PC-3 (cell line): ENCODE measurements at regions not wholly inside any gene's neighbourhood (a gene's known extent, or its start where the extent isn't known, plus 50 kb on each side); places are given as distances from the start of the nearest gene placed in this dataset.

Experiments used
- ATAC-seq: fragments of 200-7000 bp; cut with Tn5 transposase; 2 replicates; pipeline ENCODE4 v1.9.1; 2020; ENCODE audit warnings: mild to moderate bottlenecking, moderate library complexity
- BruUV-seq: library from RNA; stranded (reverse); fragments of 400-500 nt; replicated peaks from 2 replicates; lab custom pipeline; 2021; lab: Mats Ljungman, UMichigan
- CTCF ChIA-PET: fragments of 300-600 bp; sonication (Branson Sonifier 250); formaldehyde crosslinking; loops from one replicate; lab custom pipeline; 2022; ENCODE audit warnings: antibody characterized with exemption; lab: Charles Lee
- POLR2A ChIA-PET: fragments of 300-600 bp; sonication (Branson Sonifier 250); formaldehyde crosslinking; loops from one replicate; lab custom pipeline; 2022; ENCODE audit warnings: antibody characterized with exemption; ENCODE audit not compliant: unreplicated experiment; lab: Charles Lee
- DNase-seq: peaks from one replicate; pipeline ENCODE4 v3.0.0-alpha.2; 2015
- H2AFZ ChIP-seq: fragments of 300-600 bp; sonication (generic); 2 replicates; pipeline ENCODE4 v1.6.0; 2016; ENCODE audit warnings: antibody characterized with exemption, low read length
- H3F3A ChIP-seq: fragments of 300-600 bp; sonication (generic); one replicate; pipeline ENCODE4 v1.6.0; 2017; ENCODE audit warnings: antibody characterized with exemption, low read length, control low read depth, mild to moderate bottlenecking; ENCODE audit not compliant: unreplicated experiment
- H3K27ac ChIP-seq: fragments of 300-600 bp; sonication (generic); 2 replicates; pipeline ENCODE4 v1.5.1; 2016; ENCODE audit warnings: mild to moderate bottlenecking, low read length
- H3K27me3 ChIP-seq: fragments of 300-600 bp; sonication (generic); 2 replicates; pipeline ENCODE4 v1.6.1; 2016; ENCODE audit warnings: low read length, mixed read lengths
- H3K36me3 ChIP-seq: fragments of 300-600 bp; sonication (generic); 2 replicates; pipeline ENCODE4 v1.6.1; 2016; ENCODE audit warnings: low read depth, mixed run types, low read length, mixed read lengths
- H3K4me1 ChIP-seq: fragments of 300-600 bp; sonication (generic); 2 replicates; pipeline ENCODE4 v1.5.1; 2016; ENCODE audit warnings: low read length; ENCODE audit not compliant: insufficient read depth
- H3K4me2 ChIP-seq: fragments of 300-600 bp; sonication (generic); 2 replicates; pipeline ENCODE4 v1.6.0; 2016; ENCODE audit warnings: low read length
- H3K4me3 ChIP-seq: fragments of 300-600 bp; sonication (generic); 2 replicates; pipeline ENCODE4 v1.5.1; 2016; ENCODE audit warnings: mild to moderate bottlenecking, low read length, mixed read lengths
- H3K79me2 ChIP-seq: fragments of 300-600 bp; sonication (generic); 2 replicates; pipeline ENCODE4 v1.6.1; 2017; ENCODE audit warnings: low read length, mixed read lengths
- H3K9ac ChIP-seq: fragments of 300-600 bp; sonication (generic); 2 replicates; pipeline ENCODE4 v1.6.0; 2016; ENCODE audit warnings: mild to moderate bottlenecking, low read length
- H3K9me2 ChIP-seq: fragments of 300-600 bp; sonication (generic); replicated peaks from 2 replicates; pipeline ENCODE4 v1.6.1; 2016; ENCODE audit warnings: mixed run types, low read length, mixed read lengths
- H3K9me3 ChIP-seq: fragments of 300-600 bp; sonication (generic); 2 replicates; pipeline ENCODE4 v1.6.1; 2016; ENCODE audit warnings: low read length, mixed read lengths
- H4K20me1 ChIP-seq: fragments of 300-600 bp; sonication (generic); 2 replicates; pipeline ENCODE4 v1.6.1; 2016; ENCODE audit warnings: low read length, mixed read lengths
- EZH2 ChIP-seq: fragments of 300-600 bp; sonication (generic); IDR thresholded peaks from one replicate; pipeline ENCODE4 v1.6.1; 2017; ENCODE audit warnings: antibody characterized with exemption, mild to moderate bottlenecking, low read length; ENCODE audit not compliant: unreplicated experiment
- EZH2phosphoT487 ChIP-seq: fragments of 300-600 bp; sonication (generic); IDR thresholded peaks from 2 replicates; pipeline ENCODE4 v1.6.1; 2018; ENCODE audit warnings: mild to moderate bottlenecking, antibody characterized with exemption, low read length, borderline replicate concordance
- intact Hi-C: fragments of 100-400 bp; cut with micrococcal nuclease; formaldehyde crosslinking; loops from 2 replicates; pipeline ENCODE4 v1.9.0; 2023
- TF ChIP-seq, protein P1 (sequence below): fragments of 300-600 bp; sonication (generic); conservative IDR thresholded peaks from 2 replicates; pipeline ENCODE4 v1.5.1; 2017; ENCODE audit warnings: antibody characterized with exemption, low read depth, mild to moderate bottlenecking, low read length

DNA sequence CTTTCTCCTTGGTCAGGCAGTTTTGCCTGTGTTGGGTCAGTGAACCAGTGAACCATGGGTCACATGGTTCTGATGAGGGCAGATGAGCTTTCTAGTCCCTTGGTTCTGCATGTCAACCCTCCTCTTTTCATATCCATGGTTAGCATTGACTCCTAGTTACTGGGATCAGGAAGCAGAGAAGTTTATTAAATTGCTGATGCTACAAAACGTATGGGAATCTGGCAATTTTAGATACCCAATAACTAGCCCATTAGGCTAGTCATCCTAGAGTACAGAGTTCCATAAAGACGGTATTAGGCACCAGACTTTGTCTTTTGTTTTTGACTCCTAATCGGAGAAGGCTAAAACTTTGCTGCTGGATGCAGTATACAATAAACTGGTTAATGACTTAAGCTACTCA lies 273.1 kb downstream of the ATPSCKMT start:
- Histone ChIP-seq H3K4me3 (no peak overlapping the region), H3K4me2 (no peak overlapping the region), H3K79me2 (no peaks in the 10 kb centered on the region), H3K27me3 (no peaks in the 10 kb centered on the region), H3K27ac (no peak overlapping the region), H3K36me3 (no peaks in the 10 kb centered on the region), H3F3A (no peaks in the 10 kb centered on the region), H2AFZ (no peak overlapping the region), H3K4me1 (peaks cover 4% of the 10 kb centered on the region; the same call in 1 of the 2 replicates), H3K9ac (no peak overlapping the region), H3K9me2 (no peaks in the 10 kb centered on the region), H4K20me1 (no peaks in the 10 kb centered on the region), H3K9me3 (no peaks in the 10 kb centered on the region)
- ATAC-seq (no peak), DNase-seq (no peak)
- BruUV-seq, result no TSS peak
- CTCF ChIA-PET, result no interaction called here
- TF ChIP-seq, protein P1, sequence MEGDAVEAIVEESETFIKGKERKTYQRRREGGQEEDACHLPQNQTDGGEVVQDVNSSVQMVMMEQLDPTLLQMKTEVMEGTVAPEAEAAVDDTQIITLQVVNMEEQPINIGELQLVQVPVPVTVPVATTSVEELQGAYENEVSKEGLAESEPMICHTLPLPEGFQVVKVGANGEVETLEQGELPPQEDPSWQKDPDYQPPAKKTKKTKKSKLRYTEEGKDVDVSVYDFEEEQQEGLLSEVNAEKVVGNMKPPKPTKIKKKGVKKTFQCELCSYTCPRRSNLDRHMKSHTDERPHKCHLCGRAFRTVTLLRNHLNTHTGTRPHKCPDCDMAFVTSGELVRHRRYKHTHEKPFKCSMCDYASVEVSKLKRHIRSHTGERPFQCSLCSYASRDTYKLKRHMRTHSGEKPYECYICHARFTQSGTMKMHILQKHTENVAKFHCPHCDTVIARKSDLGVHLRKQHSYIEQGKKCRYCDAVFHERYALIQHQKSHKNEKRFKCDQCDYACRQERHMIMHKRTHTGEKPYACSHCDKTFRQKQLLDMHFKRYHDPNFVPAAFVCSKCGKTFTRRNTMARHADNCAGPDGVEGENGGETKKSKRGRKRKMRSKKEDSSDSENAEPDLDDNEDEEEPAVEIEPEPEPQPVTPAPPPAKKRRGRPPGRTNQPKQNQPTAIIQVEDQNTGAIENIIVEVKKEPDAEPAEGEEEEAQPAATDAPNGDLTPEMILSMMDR, result no peak
- TF ChIP-seq EZH2 (no peak), EZH2phosphoT487 (no peak)
- POLR2A ChIA-PET, result no interaction called here
- intact Hi-C loops, result no loop called here

DNA sequence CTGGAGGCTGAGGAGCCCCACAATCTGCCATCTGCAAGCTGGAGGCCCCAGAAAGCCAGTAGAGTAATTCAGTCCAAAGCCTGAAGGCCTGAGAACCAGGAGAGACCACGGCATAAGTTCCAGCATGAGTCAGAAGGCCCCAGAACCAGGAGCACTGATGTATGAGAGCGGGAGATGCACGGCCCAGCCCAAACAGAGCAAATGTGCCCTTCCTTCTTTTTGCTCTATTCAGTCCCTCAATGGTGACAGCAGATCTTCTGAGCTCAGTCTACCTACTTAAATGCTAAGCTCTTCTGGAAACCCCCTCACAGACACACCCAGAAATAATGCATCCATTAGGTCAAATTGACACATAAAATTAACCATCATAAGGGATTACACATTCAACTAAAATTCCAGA lies 277.6 kb downstream of the ATPSCKMT start:
- H3K9me2 ChIP-seq, result no peaks in the 10 kb centered on the region
- BruUV-seq, result no TSS peak

DNA sequence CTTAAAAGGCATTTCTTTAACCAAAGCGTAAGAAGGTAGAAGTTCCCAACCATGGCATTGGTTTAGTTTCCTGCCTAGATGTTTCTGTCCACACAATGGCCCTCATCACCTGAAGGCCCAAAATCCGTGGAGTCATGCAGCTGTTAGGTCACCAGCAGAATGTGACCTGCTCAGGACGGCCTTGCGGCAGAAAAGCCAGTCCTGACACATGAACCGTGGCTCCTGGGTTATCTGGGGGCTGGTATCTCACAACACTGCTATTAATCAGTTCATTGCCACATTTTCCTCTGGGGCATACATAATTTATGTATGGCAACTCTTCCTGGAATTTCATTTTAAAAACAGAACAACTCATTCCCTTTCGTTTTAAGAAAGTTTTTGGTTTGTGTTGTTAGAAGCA lies 278.4 kb downstream of the ATPSCKMT start:
- Histone ChIP-seq H3K9me3 (peaks cover 10% of the 10 kb centered on the region), H3K27ac (no peak overlapping the region), H4K20me1 (no peaks in the 10 kb centered on the region), H2AFZ (no peak overlapping the region), H3F3A (no peaks in the 10 kb centered on the region), H3K4me1 (no peaks in the 10 kb centered on the region), H3K27me3 (no peaks in the 10 kb centered on the region), H3K4me2 (no peak overlapping the region), H3K79me2 (no peaks in the 10 kb centered on the region), H3K36me3 (0 out of 2 replicates have a peak, but pooled peaks cover 2% of the 10 kb centered on the region), H3K9ac (no peak overlapping the region), H3K9me2 (no peaks in the 10 kb centered on the region), H3K4me3 (no peak overlapping the region)
- POLR2A ChIA-PET, result no interaction called here
- TF ChIP-seq EZH2 (no peak), EZH2phosphoT487 (no peak)
- TF ChIP-seq, protein P1, result no peak
- intact Hi-C loops, result no loop called here
- ATAC-seq (no peak), DNase-seq (no peak)
- BruUV-seq, result no TSS peak
- CTCF ChIA-PET, result no interaction called here

More for the DNA sequence above, 277.6 kb downstream of the ATPSCKMT start:
- ChIA-PET CTCF (no interaction called here), POLR2A (no interaction called here)
- H3K27ac ChIP-seq, result no peak overlapping the region
- H3K9me3 ChIP-seq, result peaks cover 10% of the 10 kb centered on the region
- 0 out of 2 replicates have a peak, but pooled peaks cover 2% of the 10 kb centered on the region for H3K36me3 ChIP-seq
- no peaks in the 10 kb centered on the region for H3F3A ChIP-seq
- DNase-seq (no peak), ATAC-seq (no peak)
- no peak overlapping the region for H3K9ac ChIP-seq
- H3K79me2 ChIP-seq, result no peaks in the 10 kb centered on the region
- H2AFZ ChIP-seq, result no peak overlapping the region
- no peak overlapping the region for H3K4me3 ChIP-seq
- no peaks in the 10 kb centered on the region for H3K27me3 ChIP-seq
- H4K20me1 ChIP-seq, result no peaks in the 10 kb centered on the region
- intact Hi-C loops, result no loop called here
- no peak overlapping the region for H3K4me2 ChIP-seq
- H3K4me1 ChIP-seq, result peaks cover 2% of the 10 kb centered on the region; the same call in 1 of the 2 replicates
- TF ChIP-seq EZH2phosphoT487 (no peak), EZH2 (no peak)
- TF ChIP-seq, protein P1, result no peak
